ENCODE measurements at regions not wholly inside any gene's neighbourhood (a gene's known extent, or its start where the extent isn't known, plus 50 kb on each side); places are given as distances from the start of the nearest gene placed in this dataset.

- Histone ChIP-seq H3K36me3 (ENCODE audit: control insufficient read depth in 1 of 2, insufficient read depth in 2 of 2, low read length in 1 of 2) (no peaks in the 10 kb centered on the region), H3K9me3 (ENCODE audit: control insufficient read depth, low read length) (no peaks in the 10 kb centered on the region), H3K4me3 (ENCODE audit: low read length in 2 of 2) (no peak overlapping the region), H3K27ac (ENCODE audit: low read depth in 1 of 2, low read length in 2 of 2) (no peak overlapping the region), H3K27me3 (ENCODE audit: control insufficient read depth in 1 of 2, insufficient read depth in 2 of 2, low read length in 1 of 2) (no peaks in the 10 kb centered on the region), H3K4me1 (ENCODE audit: control insufficient read depth in 1 of 2, insufficient read depth in 2 of 2, low read length in 2 of 2) (no peaks in the 10 kb centered on the region)
- 96 to 97% methylated on average over 8 of the region's 8 CpGs for WGBS, 2 donors
- ATAC-seq (ENCODE audit: low FRiP score) (no peak), DNase-seq (no peak)
- intact Hi-C loops (cut with DNase I): no loop called here
Measured at GRCh38 chr5:168123631-168124528, 167.6 kb upstream of the WWC1 start.

- 92 to 94% methylated on average over 14 of the region's 14 CpGs for WGBS, 2 donors
- DNase-seq (no peak), ATAC-seq (ENCODE audit: low FRiP score) (no peak)
- intact Hi-C loops (cut with DNase I): no loop called here
- no peak overlapping the region for H3K27ac ChIP-seq (ENCODE audit: low read depth in 1 of 2, low read length in 2 of 2)
- no peaks in the 10 kb centered on the region for H3K9me3 ChIP-seq (ENCODE audit: control insufficient read depth, low read length)
- no peaks in the 10 kb centered on the region for H3K36me3 ChIP-seq (ENCODE audit: control insufficient read depth in 1 of 2, insufficient read depth in 2 of 2, low read length in 1 of 2)
- no peak overlapping the region for H3K4me3 ChIP-seq (ENCODE audit: low read length in 2 of 2)
- H3K27me3 ChIP-seq (ENCODE audit: control insufficient read depth in 1 of 2, insufficient read depth in 2 of 2, low read length in 1 of 2): no peaks in the 10 kb centered on the region
- H3K4me1 ChIP-seq (ENCODE audit: control insufficient read depth in 1 of 2, insufficient read depth in 2 of 2, low read length in 2 of 2): no peaks in the 10 kb centered on the region
Measured at GRCh38 chr5:168125445-168126199, 165.8 kb upstream of the WWC1 start.

GRCh38 chr5:168126606-168127005, 164.8 kb upstream of the WWC1 start:
- H3K27ac ChIP-seq (ENCODE audit: low read depth in 1 of 2, low read length in 2 of 2): no peak overlapping the region
- DNase-seq (no peak), ATAC-seq (ENCODE audit: low FRiP score) (no peak)
- 97 to 98% methylated on average over 15 of the region's 15 CpGs for WGBS, 2 donors
- no peaks in the 10 kb centered on the region for H3K9me3 ChIP-seq (ENCODE audit: control insufficient read depth, low read length)
- no peaks in the 10 kb centered on the region for H3K36me3 ChIP-seq (ENCODE audit: control insufficient read depth in 1 of 2, insufficient read depth in 2 of 2, low read length in 1 of 2)
- no peak overlapping the region for H3K4me3 ChIP-seq (ENCODE audit: low read length in 2 of 2)
- intact Hi-C loops (cut with DNase I): no loop called here
- H3K4me1 ChIP-seq (ENCODE audit: control insufficient read depth in 1 of 2, insufficient read depth in 2 of 2, low read length in 2 of 2): no peaks in the 10 kb centered on the region
- no peaks in the 10 kb centered on the region for H3K27me3 ChIP-seq (ENCODE audit: control insufficient read depth in 1 of 2, insufficient read depth in 2 of 2, low read length in 1 of 2)

GRCh38 chr5:168128111-168128510, 163.3 kb upstream of the WWC1 start:
- ATAC-seq (ENCODE audit: low FRiP score): no peak
- no peak overlapping the region for H3K4me3 ChIP-seq (ENCODE audit: low read length in 2 of 2)
- WGBS, 2 donors: 24 to 32% methylated on average over 7 of the region's 7 CpGs

GRCh38 chr5:168128557-168128956, 162.9 kb upstream of the WWC1 start:
- no peaks in the 10 kb centered on the region for H3K9me3 ChIP-seq (ENCODE audit: control insufficient read depth, low read length)
- H3K4me3 ChIP-seq (ENCODE audit: low read length in 2 of 2): no peak overlapping the region
- no peaks in the 10 kb centered on the region for H3K4me1 ChIP-seq (ENCODE audit: control insufficient read depth in 1 of 2, insufficient read depth in 2 of 2, low read length in 2 of 2)
- DNase-seq (peak in 1 of 2 donors; percentile 48), ATAC-seq (ENCODE audit: low FRiP score) (peak; percentile 30)
- intact Hi-C loops (cut with DNase I): no loop called here
- WGBS, 2 donors: 0 to 5% methylated on average over 8 of the region's 8 CpGs
- no peaks in the 10 kb centered on the region for H3K36me3 ChIP-seq (ENCODE audit: control insufficient read depth in 1 of 2, insufficient read depth in 2 of 2, low read length in 1 of 2)
- H3K27me3 ChIP-seq (ENCODE audit: control insufficient read depth in 1 of 2, insufficient read depth in 2 of 2, low read length in 1 of 2): no peaks in the 10 kb centered on the region
- no peak overlapping the region for H3K27ac ChIP-seq (ENCODE audit: low read depth in 1 of 2, low read length in 2 of 2)

More at GRCh38 chr5:168128111-168128510, 163.3 kb upstream of the WWC1 start:
- no peaks in the 10 kb centered on the region for H3K36me3 ChIP-seq (ENCODE audit: control insufficient read depth in 1 of 2, insufficient read depth in 2 of 2, low read length in 1 of 2)
- no peak for DNase-seq
- H3K9me3 ChIP-seq (ENCODE audit: control insufficient read depth, low read length): no peaks in the 10 kb centered on the region
- intact Hi-C loops (cut with DNase I): no loop called here
- H3K4me1 ChIP-seq (ENCODE audit: control insufficient read depth in 1 of 2, insufficient read depth in 2 of 2, low read length in 2 of 2): no peaks in the 10 kb centered on the region
- no peaks in the 10 kb centered on the region for H3K27me3 ChIP-seq (ENCODE audit: control insufficient read depth in 1 of 2, insufficient read depth in 2 of 2, low read length in 1 of 2)
- H3K27ac ChIP-seq (ENCODE audit: low read depth in 1 of 2, low read length in 2 of 2): no peak overlapping the region

- Histone ChIP-seq H3K36me3 (ENCODE audit: control insufficient read depth in 1 of 2, insufficient read depth in 2 of 2, low read length in 1 of 2) (no peaks in the 10 kb centered on the region), H3K4me1 (ENCODE audit: control insufficient read depth in 1 of 2, insufficient read depth in 2 of 2, low read length in 2 of 2) (no peaks in the 10 kb centered on the region), H3K27ac (ENCODE audit: low read depth in 1 of 2, low read length in 2 of 2) (no peak overlapping the region), H3K9me3 (ENCODE audit: control insufficient read depth, low read length) (no peaks in the 10 kb centered on the region), H3K4me3 (ENCODE audit: low read length in 2 of 2) (no peak overlapping the region), H3K27me3 (ENCODE audit: control insufficient read depth in 1 of 2, insufficient read depth in 2 of 2, low read length in 1 of 2) (peaks cover 0 to 3% of the 10 kb centered on the region in 2 donors)
- ATAC-seq (ENCODE audit: low FRiP score): no peak
- 98 to 99% methylated on average over 3 of the region's 3 CpGs for WGBS, 2 donors
- DNase-seq: no peak
- intact Hi-C loops (cut with DNase I): no loop called here
Measured at GRCh38 chr5:168131519-168131918, 159.9 kb upstream of the WWC1 start.

- H3K27ac ChIP-seq (ENCODE audit: low read depth in 1 of 2, low read length in 2 of 2): no peak overlapping the region
- no peaks in the 10 kb centered on the region for H3K9me3 ChIP-seq (ENCODE audit: control insufficient read depth, low read length)
- no peaks in the 10 kb centered on the region for H3K4me1 ChIP-seq (ENCODE audit: control insufficient read depth in 1 of 2, insufficient read depth in 2 of 2, low read length in 2 of 2)
- DNase-seq (no peak), ATAC-seq (ENCODE audit: low FRiP score) (no peak)
- 76 to 82% methylated on average over 3 of the region's 3 CpGs for WGBS, 2 donors
- intact Hi-C loops (cut with DNase I): no loop called here
- H3K27me3 ChIP-seq (ENCODE audit: control insufficient read depth in 1 of 2, insufficient read depth in 2 of 2, low read length in 1 of 2): peaks cover 0 to 5% of the 10 kb centered on the region in 2 donors
- H3K36me3 ChIP-seq (ENCODE audit: control insufficient read depth in 1 of 2, insufficient read depth in 2 of 2, low read length in 1 of 2): no peaks in the 10 kb centered on the region
- H3K4me3 ChIP-seq (ENCODE audit: low read length in 2 of 2): no peak overlapping the region
Measured at GRCh38 chr5:168132241-168132641, 159.2 kb upstream of the WWC1 start.

GRCh38 chr5:168135897-168136296, 155.5 kb upstream of the WWC1 start:
- no peak overlapping the region for H3K27ac ChIP-seq (ENCODE audit: low read depth in 1 of 2, low read length in 2 of 2)
- DNase-seq: no peak
- WGBS, 2 donors: 91 to 92% methylated on average over 6 of the region's 6 CpGs
- no peak for ATAC-seq (ENCODE audit: low FRiP score)
- H3K27me3 ChIP-seq (ENCODE audit: control insufficient read depth in 1 of 2, insufficient read depth in 2 of 2, low read length in 1 of 2): peaks cover 0 to 5% of the 10 kb centered on the region in 2 donors
- H3K36me3 ChIP-seq (ENCODE audit: control insufficient read depth in 1 of 2, insufficient read depth in 2 of 2, low read length in 1 of 2): no peaks in the 10 kb centered on the region
- no peaks in the 10 kb centered on the region for H3K4me1 ChIP-seq (ENCODE audit: control insufficient read depth in 1 of 2, insufficient read depth in 2 of 2, low read length in 2 of 2)
- H3K9me3 ChIP-seq (ENCODE audit: control insufficient read depth, low read length): no peaks in the 10 kb centered on the region
- H3K4me3 ChIP-seq (ENCODE audit: low read length in 2 of 2): no peak overlapping the region
- intact Hi-C loops (cut with DNase I): no loop called here

Data from aorta (tissue), 5 donors.